SK-N-MC (cell line): ENCODE measurements at regions not wholly inside any gene's neighbourhood (a gene's known extent, or its start where the extent isn't known, plus 50 kb on each side); places are given as distances from the start of the nearest gene placed in this dataset.

Source experiments
- DNase-seq: peaks from one replicate; pipeline ENCODE4 v3.0.0-alpha.2; 2011; ENCODE audit warnings: low read depth, low spot score
- H3K27ac ChIP-seq: fragments of 200-600 bp; sonication (generic); 2 replicates; pipeline ENCODE4 v1.5.1; 2016; ENCODE audit warnings: mixed run types
- H3K36me3 ChIP-seq: fragments of 200-600 bp; sonication (generic); 2 replicates; pipeline ENCODE4 v1.6.1; 2017; ENCODE audit warnings: antibody characterized with exemption, low read length, mixed read lengths; ENCODE audit not compliant: insufficient read depth
- H3K4me3 ChIP-seq: fragments of 200-600 bp; sonication (generic); 2 replicates; pipeline ENCODE4 v1.5.1; 2016
- H3K9ac ChIP-seq: fragments of 200-600 bp; sonication (generic); 2 replicates; pipeline ENCODE4 v1.8.0; 2017; ENCODE audit warnings: mixed run types, mixed read lengths; ENCODE audit not compliant: insufficient read length
- H3K9me3 ChIP-seq: fragments of 200-600 bp; sonication (generic); 2 replicates; pipeline ENCODE4 v1.6.1; 2017; ENCODE audit warnings: low read depth, mild to moderate bottlenecking, antibody characterized with exemption, low read length, moderate library complexity, mixed read lengths
- EZH2 ChIP-seq: fragments of 200-600 bp; sonication (generic); IDR thresholded peaks from one replicate; pipeline ENCODE4 v1.6.1; 2017; ENCODE audit warnings: antibody characterized with exemption
- FOXP2 ChIP-seq: optimal IDR thresholded peaks from 2 replicates; pipeline ENCODE3; 2011; ENCODE audit warnings: mild to moderate bottlenecking, moderate library complexity; ENCODE audit not compliant: insufficient read depth; ENCODE audit errors: extremely low read length, control extremely low read depth
- POLR2AphosphoS5 ChIP-seq: IDR thresholded peaks from 2 replicates; pipeline ENCODE4 v1.6.1; 2012; ENCODE audit warnings: mild to moderate bottlenecking, low read depth, low read length, borderline replicate concordance

DNA sequence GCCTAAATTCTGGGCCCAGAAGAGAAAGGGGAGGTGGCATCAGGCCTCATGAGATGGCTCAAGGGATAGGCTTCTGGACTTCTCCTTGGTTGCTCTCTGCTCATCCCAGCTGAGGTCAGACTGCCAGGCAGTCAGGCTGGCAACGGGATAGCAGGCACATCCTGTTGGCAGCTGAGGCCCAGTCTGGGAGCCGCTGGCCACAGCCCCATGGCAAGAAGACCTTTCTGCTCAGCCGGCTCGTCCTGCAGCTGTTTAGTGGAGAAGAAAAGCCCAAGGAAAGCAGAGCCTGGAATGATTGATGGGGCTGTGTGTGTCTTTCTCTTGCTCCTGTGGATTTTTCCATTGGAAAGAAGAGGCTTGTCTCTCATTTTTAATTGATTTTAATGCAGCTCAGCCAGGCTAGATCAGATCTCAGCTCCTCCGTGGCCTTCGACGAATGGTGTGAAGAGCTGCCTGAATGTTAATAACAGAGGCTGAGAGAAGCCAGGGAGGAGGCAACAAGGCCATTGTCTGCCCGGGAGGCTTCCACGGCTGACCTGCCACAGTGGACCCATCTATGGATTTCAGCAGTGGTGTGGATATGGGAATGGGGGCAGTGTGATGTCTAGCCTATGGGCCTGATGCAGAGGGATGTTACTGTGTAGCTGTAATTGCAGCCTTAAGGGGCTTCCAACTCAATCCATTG, 99.5 kb downstream of the HS1BP3 start:
- Histone ChIP-seq H3K9ac (no peak overlapping the region), H3K9me3 (no peaks in the 10 kb centered on the region), H3K36me3 (no peaks in the 10 kb centered on the region), H3K4me3 (no peak overlapping the region), H3K27ac (no peak overlapping the region)
- DNase-seq, result no peak
- TF ChIP-seq FOXP2 (no peak), EZH2 (no peak), POLR2AphosphoS5 (no peak)

DNA sequence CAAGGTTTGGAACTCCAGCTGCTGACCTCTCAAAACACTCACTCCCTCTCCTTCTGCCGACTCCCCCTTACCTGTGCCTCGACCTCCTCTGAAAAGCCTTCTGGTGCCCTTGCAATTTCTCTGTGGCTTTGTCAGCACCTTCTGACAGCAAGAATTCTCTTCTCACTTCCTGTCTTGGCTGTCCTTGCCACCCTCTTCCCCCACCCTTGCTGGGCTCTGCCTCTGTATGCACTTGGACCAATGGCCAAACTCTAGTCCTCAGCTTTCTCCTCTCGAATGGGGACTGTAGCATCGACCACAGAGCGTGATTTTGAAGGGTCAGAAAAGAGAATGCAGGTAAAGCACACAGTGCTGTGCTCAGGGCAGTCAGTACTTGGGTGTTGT, 99.0 kb downstream of the HS1BP3 start:
- Histone ChIP-seq H3K9ac (no peak overlapping the region), H3K27ac (no peak overlapping the region), H3K4me3 (no peak overlapping the region), H3K36me3 (no peaks in the 10 kb centered on the region), H3K9me3 (no peaks in the 10 kb centered on the region)
- no peak for DNase-seq
- TF ChIP-seq EZH2 (no peak), POLR2AphosphoS5 (no peak), FOXP2 (no peak)

DNA sequence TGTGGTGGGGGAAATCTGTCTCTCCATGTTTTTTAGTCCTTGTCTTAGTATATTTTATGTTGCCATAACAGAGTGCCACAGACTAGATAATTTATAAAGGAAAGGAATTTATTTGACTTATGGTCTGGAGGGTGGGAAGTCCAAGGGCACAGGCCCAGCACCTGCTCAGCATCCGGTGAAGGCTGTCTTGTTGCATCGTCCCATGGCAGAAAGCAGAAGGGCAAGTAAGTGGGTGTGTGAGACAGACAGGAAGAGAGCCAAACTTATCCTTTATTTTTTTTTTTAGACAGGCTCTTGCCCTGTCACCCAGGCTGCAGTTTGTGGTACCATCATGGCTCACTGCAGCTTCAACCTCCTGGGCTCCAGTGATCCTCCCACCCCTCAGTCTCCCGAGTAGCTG, 98.1 kb downstream of the HS1BP3 start:
- DNase-seq, result no peak
- no peak for TF ChIP-seq EZH2
- no peak for TF ChIP-seq FOXP2
- no peak for TF ChIP-seq POLR2AphosphoS5
- Histone ChIP-seq H3K27ac (no peak overlapping the region), H3K36me3 (no peaks in the 10 kb centered on the region), H3K9ac (no peak overlapping the region), H3K9me3 (no peaks in the 10 kb centered on the region), H3K4me3 (no peak overlapping the region)

DNA sequence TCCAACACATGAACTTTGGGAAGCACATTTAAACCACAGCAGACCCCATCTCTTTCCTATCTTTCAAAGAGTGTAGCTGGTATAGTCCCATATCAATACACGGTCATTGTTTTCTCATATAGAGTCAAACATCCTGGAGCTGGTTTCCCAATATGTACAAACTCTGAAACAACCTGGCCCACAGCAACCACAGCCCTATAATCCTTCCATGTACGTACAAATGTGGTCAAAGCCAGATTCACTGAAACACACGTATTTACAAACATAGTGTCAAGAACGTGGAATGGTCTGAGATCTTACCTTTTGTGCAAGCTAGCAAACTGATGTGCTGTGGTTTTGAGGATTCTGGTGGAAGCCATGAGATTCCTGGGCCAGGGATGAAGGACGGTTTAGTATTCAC, 97.3 kb downstream of the HS1BP3 start:
- TF ChIP-seq POLR2AphosphoS5 (no peak), FOXP2 (no peak), EZH2 (no peak)
- no peak overlapping the region for H3K27ac ChIP-seq
- no peak overlapping the region for H3K9ac ChIP-seq
- no peaks in the 10 kb centered on the region for H3K9me3 ChIP-seq
- DNase-seq, result no peak
- no peak overlapping the region for H3K4me3 ChIP-seq
- H3K36me3 ChIP-seq, result no peaks in the 10 kb centered on the region

DNA sequence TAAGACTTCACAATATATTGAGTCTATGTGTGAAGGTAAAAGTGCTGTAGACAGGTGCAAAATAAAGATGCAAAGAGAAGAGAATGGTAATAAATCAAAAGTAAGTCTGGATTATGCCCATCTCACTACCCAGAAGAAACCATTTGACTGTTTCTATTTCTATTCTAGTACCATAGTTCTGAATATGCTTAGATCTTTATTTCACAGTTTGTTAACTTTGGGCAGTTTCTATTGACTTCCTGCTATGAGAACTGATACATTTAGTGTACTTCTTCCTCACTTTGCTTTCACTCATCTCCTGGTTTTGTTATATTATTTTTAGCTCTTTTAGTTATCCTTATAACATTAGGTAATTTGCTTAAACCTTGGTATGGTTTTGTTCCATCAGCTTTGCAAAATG, 94.9 kb downstream of the HS1BP3 start:
- DNase-seq, result no peak

GRCh38 chr2:20556756-20557155, 94.1 kb downstream of the HS1BP3 start:
- no peak for TF ChIP-seq FOXP2
- no peak for TF ChIP-seq POLR2AphosphoS5
- no peak for TF ChIP-seq EZH2
- H3K9ac ChIP-seq, result no peak overlapping the region
- H3K27ac ChIP-seq, result no peak overlapping the region
- DNase-seq, result no peak
- H3K9me3 ChIP-seq, result no peaks in the 10 kb centered on the region
- H3K36me3 ChIP-seq, result no peaks in the 10 kb centered on the region
- no peak overlapping the region for H3K4me3 ChIP-seq

More for the DNA sequence above, 94.9 kb downstream of the HS1BP3 start:
- Histone ChIP-seq H3K9me3 (no peaks in the 10 kb centered on the region), H3K36me3 (no peaks in the 10 kb centered on the region), H3K4me3 (no peak overlapping the region), H3K27ac (no peak overlapping the region), H3K9ac (no peak overlapping the region)
- no peak for TF ChIP-seq POLR2AphosphoS5
- no peak for TF ChIP-seq FOXP2
- no peak for TF ChIP-seq EZH2

GRCh38 chr2:20557226-20557625, 93.7 kb downstream of the HS1BP3 start:
- no peak overlapping the region for H3K4me3 ChIP-seq

GRCh38 chr2:20557635-20558034, 93.3 kb downstream of the HS1BP3 start:
- H3K27ac ChIP-seq, result no peak overlapping the region
- no peak for DNase-seq
- no peak for TF ChIP-seq POLR2AphosphoS5
- no peak for TF ChIP-seq EZH2
- TF ChIP-seq FOXP2, result no peak
- H3K9me3 ChIP-seq, result no peaks in the 10 kb centered on the region
- no peak overlapping the region for H3K9ac ChIP-seq
- no peaks in the 10 kb centered on the region for H3K36me3 ChIP-seq
- H3K4me3 ChIP-seq, result no peak overlapping the region

More at GRCh38 chr2:20557226-20557625, 93.7 kb downstream of the HS1BP3 start:
- Histone ChIP-seq H3K36me3 (no peaks in the 10 kb centered on the region), H3K27ac (no peak overlapping the region), H3K9ac (no peak overlapping the region), H3K9me3 (no peaks in the 10 kb centered on the region)
- TF ChIP-seq POLR2AphosphoS5 (no peak), FOXP2 (no peak), EZH2 (no peak)
- DNase-seq, result no peak

- H3K9me3 ChIP-seq, result no peaks in the 10 kb centered on the region
- DNase-seq, result no peak
- H3K9ac ChIP-seq, result no peak overlapping the region
- H3K36me3 ChIP-seq, result no peaks in the 10 kb centered on the region
- TF ChIP-seq EZH2 (no peak), POLR2AphosphoS5 (no peak), FOXP2 (no peak)
- no peak overlapping the region for H3K4me3 ChIP-seq
- no peak overlapping the region for H3K27ac ChIP-seq
Observed at GRCh38 chr2:20558391-20559150, 92.3 kb downstream of the HS1BP3 start.

DNA sequence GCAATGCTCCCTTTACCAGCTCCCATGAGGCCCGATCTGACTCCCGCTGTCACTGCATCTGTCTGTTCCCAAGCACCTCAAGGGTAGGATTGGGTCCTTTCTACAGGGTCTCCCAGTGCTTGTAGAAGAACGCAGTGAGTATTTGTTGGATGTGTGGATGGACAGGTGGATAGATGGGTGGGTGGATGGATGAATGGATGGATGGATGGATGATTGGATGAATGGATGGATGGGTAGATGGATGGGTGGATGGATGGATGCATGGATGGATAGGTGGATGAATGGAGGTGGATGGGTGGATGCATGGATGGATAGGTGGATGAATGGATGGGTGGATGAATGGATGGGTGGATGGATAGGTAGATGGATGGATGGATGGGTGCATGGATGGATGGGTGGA, 91.6 kb downstream of the HS1BP3 start:
- no peak for DNase-seq
- Histone ChIP-seq H3K9ac (no peak overlapping the region), H3K4me3 (no peak overlapping the region), H3K27ac (no peak overlapping the region), H3K36me3 (no peaks in the 10 kb centered on the region), H3K9me3 (no peaks in the 10 kb centered on the region)
- TF ChIP-seq POLR2AphosphoS5 (no peak), FOXP2 (no peak), EZH2 (no peak)
